ENCODE measurements at regions not wholly inside any gene's neighbourhood (a gene's known extent, or its start where the extent isn't known, plus 50 kb on each side); places are given as distances from the start of the nearest gene placed in this dataset.

DNA sequence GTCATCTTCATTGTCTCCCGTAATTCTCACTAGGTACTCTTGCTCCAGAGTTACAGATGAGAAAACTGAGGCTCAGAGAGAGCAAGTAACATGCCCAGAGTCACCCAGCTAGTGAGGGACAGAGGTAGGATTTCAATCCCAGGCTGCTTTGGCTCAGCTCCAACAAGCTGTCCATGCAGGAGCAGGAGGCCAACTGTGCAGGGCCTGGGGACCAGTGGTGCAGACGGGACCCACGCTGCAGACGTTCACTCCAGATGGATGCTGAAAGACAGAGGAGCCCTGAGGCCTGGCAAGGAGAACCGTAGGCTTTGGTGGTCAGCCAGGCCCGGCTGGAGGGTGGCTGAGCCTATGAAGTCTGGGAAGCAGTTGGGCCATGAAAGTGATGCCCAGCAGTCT, 102.6 kb downstream of the MCFD2 start:
- DNase-seq = peak; percentile 22

All from left kidney (tissue), 1 donor.